22Rv1 (cell line): ENCODE measurements at regions not wholly inside any gene's neighbourhood (a gene's known extent, or its start where the extent isn't known, plus 50 kb on each side); places are given as distances from the start of the nearest gene placed in this dataset.
"Not testable (repeated sequence)": the region's sequence is repeated elsewhere in the genome, so short reads cannot be mapped to it uniquely, and the experiment has no call there.

Experiments used
- H3K27ac ChIP-seq: fragments of 450-650 bp; 2 replicates; pipeline ENCODE4 v1.5.1; 2017
- CTCF ChIP-seq: fragments of 450-650 bp; IDR thresholded peaks from 2 replicates; pipeline ENCODE4 v1.5.1; 2017; ENCODE audit warnings: mild to moderate bottlenecking
- ZFX ChIP-seq: fragments of 450-650 bp; IDR thresholded peaks from 2 replicates; pipeline ENCODE4 v1.6.1; 2017; ENCODE audit warnings: antibody characterized with exemption, borderline replicate concordance

- no peak overlapping the region for H3K27ac ChIP-seq
- TF ChIP-seq ZFX: no peak
- TF ChIP-seq CTCF: no peak
Measured at GRCh38 chr21:23811805-23812204, 1795.5 kb downstream of the MRPL39 start.

- TF ChIP-seq ZFX: no peak
- TF ChIP-seq CTCF: no peak
- no peak overlapping the region for H3K27ac ChIP-seq
Measured at GRCh38 chr21:23809573-23809972, 1797.7 kb downstream of the MRPL39 start.

- H3K27ac ChIP-seq: not testable (repeated sequence)
Measured at GRCh38 chr21:23806966-23807548, 1800.2 kb downstream of the MRPL39 start.

- no peak overlapping the region for H3K27ac ChIP-seq
- no peak for TF ChIP-seq ZFX
- no peak for TF ChIP-seq CTCF
Measured at GRCh38 chr21:23804866-23805265, 1802.4 kb downstream of the MRPL39 start.

GRCh38 chr21:23801292-23801691 lies 1806.0 kb downstream of the MRPL39 start:
- H3K27ac ChIP-seq: no peak overlapping the region
- TF ChIP-seq ZFX: no peak
- TF ChIP-seq CTCF: no peak

GRCh38 chr21:23799376-23799775 lies 1807.9 kb downstream of the MRPL39 start:
- H3K27ac ChIP-seq: no peak overlapping the region
- TF ChIP-seq CTCF (no peak), ZFX (no peak)

- TF ChIP-seq CTCF (no peak), ZFX (no peak)
Measured at GRCh38 chr21:23792300-23792699, 1815.0 kb downstream of the MRPL39 start.

GRCh38 chr21:23789864-23790263 lies 1817.4 kb downstream of the MRPL39 start:
- no peak overlapping the region for H3K27ac ChIP-seq
- TF ChIP-seq ZFX (no peak), CTCF (no peak)

More at GRCh38 chr21:23792300-23792699, 1815.0 kb downstream of the MRPL39 start:
- no peak overlapping the region for H3K27ac ChIP-seq
